Stimulated activated CD4-positive, alpha-beta T cell treated with anti-CD3 and anti-CD28 coated beads, Interleukin-2, amount 100 ng/mL, for 48 hours (primary cell): ENCODE measurements at regions not wholly inside any gene's neighbourhood (a gene's known extent, or its start where the extent isn't known, plus 50 kb on each side); places are given as distances from the start of the nearest gene placed in this dataset.
"Not testable (repeated sequence)": the region's sequence is repeated elsewhere in the genome, so short reads cannot be mapped to it uniquely, and the experiment has no call there.

ENCODE experiments used
- DNase-seq, 2 donors: peaks; one replicate each; pipeline ENCODE4 v3.0.0-alpha.2; 2020

DNA sequence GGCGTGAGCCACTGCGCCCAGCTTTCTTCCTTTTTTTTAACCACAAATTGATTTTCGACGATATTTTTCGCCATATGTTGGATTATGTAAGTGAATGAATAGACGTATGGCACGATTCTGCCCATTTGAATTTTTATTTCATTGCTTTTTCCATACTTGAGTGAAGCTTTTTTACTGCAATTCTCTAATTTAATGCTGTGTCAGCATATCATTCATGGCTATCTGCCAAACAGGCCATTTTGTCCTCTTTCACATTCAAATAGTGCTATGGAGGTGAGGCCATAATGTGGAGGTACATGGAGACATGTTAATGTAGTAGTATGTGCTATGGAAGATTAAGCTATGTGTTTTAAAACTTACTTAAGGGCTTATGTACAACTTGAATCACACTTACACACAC lies 152.1 kb upstream of the TUSC1 start:
- no peak for DNase-seq

DNA sequence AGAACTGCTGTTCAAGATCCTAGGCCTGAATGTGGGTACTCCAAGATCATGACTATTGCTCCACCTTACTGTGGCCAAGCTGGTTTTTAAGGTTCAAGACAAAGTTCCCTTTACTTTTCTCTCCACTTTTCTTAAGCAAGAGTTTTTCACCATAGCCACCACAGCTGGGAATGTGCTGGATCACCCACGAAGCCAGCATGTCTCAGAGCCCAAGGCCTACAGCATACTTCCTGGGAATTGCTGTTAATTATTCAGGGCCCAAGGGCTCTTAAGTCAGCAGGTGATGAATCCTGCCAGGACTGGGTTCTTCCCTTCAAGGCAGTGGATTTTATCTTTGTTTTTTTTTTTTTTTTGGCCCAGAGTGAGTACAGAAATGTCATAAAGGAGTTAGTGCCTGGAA lies 149.4 kb upstream of the TUSC1 start:
- DNase-seq: no peak

DNA sequence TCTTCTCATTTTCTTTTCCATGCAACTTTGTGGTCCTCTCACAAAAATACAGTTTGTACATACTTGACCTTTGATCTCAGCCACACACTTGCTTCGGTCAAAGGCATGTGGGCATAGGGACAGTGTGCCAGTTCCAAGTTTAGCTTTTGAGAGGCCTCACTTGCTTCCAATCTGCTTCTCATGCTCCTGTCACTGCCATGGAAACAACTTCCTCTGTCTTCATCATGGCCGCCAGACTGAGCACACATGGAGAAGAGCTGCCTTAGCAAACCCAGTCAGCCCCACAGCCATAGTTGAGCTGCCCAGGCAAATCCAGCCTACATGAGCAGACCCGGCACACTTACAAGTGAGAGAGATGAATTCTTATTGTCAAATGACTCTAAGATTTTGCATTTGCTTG lies 138.2 kb upstream of the TUSC1 start:
- no peak for DNase-seq

DNA sequence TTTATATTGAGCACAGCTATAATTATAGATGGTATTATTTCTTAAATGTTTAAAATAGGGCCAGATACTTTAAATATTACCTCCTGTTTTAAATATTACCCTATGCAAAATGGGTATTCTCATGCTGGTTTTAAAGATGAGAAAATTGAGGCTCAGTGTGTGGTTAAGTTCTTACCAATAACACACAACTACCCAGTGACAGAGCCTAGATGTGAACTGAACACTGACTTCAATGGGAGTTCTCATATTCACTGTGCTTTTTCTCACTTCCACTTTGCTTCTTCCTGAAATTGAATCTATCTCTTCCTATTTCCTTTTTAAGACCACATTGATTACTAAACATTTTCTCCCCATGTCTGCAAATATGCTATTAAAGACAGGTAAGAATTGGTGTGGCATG lies 135.8 kb upstream of the TUSC1 start:
- no peak for DNase-seq

DNA sequence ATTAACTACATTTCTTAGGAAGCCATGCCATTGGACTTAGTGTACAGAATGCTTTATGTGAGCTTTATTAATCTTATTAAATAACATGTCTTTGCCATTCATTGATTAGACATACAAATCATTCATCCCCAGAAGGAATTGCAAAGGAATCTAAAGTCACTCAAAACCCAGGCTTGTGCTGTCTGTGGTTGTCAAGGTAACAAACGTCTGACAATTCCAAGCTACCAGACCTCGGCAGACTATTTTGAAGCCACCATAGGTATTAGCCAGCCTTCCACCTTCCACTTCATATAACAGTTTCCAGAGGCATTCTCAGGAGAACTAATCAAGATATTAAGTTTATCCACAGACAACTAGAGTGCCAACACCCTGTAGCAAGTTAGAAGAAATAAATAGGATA lies 135.2 kb upstream of the TUSC1 start:
- no peak for DNase-seq

DNA sequence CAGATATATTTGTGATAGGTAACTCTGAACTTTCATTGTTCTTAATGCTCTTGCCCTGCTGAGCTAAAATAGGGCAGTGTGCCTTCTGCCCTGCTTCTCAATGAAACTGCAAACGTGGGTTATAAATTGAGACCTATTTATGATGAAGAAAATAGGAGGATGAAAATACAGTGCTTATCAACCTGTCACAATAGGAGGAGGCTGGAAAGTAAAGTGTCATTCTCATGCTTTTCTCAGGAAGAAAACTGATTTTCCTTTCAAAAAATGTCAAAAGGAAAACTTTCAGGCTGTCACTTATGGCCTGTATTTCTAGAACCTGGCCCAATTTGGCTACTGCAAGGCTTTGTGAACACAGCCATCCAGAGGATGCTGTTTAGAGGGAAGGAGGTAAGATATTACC lies 130.3 kb upstream of the TUSC1 start:
- DNase-seq: no peak

DNA sequence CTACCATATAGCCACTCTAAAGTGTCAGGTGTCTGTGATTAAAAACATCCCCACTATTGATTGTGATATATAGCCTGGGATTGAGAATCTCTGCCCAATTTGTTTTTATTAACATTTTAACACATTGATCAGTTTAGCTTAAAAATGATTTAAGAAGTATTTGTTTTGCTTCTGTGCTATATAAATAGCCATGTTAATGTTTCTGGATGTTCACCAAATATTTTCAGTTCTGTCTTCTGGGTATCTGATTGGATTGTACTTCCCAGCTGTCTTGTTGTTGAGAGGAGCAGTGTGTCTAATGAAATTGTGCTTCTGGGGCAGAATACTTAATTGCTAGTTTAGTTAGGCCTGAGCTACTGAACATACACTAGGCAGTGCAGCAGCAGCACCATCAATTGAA lies 126.6 kb upstream of the TUSC1 start:
- no peak for DNase-seq

DNA sequence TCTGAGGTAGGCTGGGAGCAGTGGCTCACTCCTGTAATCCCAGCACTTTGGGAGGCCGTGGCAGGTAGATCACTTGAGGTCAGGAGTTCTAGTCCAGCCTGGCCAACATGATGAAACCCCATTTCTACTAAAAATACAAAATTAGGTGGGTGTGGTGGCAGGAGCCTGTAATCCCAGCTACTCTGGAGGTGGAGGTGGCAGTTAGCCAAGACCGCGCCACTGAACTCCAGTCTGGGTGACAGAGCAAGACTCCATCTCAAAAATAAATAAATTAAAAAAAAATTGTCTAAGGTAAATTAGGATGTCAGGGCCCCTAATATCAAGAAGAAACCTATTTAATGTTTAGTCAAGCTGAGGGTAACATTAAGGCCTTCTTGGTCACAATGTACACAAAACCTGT lies 123.7 kb upstream of the TUSC1 start:
- not testable (repeated sequence) for DNase-seq

DNA sequence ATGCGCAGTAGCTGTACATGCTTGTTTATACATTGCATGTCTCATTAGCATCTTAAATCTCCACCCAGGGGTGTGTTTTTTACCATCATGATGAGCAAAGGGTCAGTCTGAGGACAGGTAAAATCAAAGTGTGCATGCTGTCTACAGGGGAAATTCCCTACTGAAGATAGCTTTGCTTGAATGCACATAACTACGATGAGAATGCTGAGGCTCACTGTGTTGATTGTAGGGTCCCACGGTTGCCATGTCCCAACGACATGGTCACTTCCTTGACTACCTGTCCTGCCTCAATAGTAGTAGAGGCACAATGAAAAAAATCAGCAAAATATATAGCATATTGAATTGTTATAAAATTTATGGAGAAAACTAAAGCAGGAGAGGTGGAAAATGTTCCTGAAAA lies 95.6 kb upstream of the TUSC1 start:
- no peak for DNase-seq

DNA sequence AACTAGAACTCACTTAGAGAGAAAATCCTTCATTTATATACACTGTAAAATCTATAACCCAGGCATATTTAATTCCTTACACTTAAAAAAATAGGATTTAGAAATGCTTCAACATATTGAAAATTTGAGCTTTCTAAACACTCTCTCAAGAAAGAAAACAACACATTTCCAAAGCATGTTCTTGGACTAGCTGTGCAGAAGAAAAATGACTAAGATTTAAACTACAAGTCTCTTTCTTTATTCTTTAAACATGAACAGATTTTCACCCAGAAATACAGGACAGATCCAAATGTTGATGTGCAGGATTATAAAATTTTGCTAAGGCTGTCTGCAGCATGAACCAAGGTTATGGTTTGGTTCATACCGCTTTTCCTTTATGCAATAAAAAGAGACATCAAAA lies 77.7 kb upstream of the TUSC1 start:
- DNase-seq: no peak

DNA sequence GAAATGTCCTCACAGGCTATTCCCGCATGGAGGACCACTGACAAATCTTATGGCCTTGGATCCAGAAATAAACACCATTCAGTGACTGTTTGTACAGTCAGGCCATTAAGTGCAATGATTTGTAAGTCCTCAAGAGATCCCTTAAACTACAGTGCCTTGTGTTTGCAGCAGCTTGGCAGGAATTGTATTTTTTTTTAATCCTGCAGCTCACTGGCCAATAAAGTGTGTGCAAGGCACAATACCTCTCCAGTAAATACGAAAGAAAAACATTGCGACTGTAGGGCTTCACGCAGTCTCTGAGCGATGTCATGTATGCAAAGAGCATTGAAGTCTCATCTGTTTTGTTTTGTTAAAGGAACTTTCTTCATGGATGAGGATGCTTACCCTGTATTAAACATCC lies 74.2 kb upstream of the TUSC1 start:
- no peak for DNase-seq

DNA sequence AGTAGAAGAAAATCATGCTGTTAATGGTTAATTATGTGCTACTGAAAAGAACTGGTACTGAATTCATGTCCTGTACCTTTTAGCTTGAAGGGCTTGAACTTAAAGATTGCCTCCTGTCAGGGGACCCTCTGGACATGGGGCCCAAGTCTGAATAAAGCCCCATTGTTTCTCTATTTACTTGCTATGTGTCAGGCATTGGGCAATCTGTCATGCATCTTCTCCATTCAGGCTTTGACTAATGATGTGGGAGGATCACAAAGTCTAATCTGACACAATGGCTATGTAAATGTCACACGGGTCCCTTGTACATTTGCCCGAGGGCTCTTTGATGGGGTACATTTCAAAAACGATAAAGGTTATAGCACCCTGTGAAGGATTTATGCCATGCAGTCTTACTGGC lies 64.0 kb upstream of the TUSC1 start:
- no peak for DNase-seq

DNA sequence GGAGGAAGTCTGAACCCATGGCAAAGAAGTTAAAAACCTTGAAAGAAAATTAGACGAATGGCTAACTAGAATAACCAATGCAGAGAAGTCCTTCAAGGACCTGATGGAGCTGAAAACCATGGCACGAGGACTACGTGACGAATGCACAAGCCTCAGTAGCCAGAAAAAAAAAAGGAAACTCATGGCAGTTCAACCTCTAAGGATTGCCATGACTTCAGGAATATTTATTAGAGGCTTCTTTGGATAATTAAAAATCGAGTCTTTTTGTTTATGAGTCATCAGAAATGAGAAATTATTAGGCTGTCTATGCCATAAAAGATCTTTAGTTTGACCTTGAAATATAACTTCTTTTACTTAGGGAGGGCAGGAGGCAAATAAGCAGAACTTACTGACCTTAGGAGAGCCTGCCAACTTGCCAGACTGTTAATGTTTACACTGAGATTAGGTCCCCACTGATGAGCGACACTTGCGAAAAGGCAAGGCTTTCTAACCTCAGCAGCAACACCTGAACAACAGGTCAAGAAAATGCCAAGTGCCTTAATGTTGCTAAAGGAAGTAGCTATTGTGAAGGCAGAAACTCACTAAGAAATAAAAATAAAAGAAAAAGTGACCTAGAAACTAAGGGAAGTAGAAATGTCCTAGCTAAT lies 55.2 kb upstream of the TUSC1 start:
- DNase-seq: no peak

DNA sequence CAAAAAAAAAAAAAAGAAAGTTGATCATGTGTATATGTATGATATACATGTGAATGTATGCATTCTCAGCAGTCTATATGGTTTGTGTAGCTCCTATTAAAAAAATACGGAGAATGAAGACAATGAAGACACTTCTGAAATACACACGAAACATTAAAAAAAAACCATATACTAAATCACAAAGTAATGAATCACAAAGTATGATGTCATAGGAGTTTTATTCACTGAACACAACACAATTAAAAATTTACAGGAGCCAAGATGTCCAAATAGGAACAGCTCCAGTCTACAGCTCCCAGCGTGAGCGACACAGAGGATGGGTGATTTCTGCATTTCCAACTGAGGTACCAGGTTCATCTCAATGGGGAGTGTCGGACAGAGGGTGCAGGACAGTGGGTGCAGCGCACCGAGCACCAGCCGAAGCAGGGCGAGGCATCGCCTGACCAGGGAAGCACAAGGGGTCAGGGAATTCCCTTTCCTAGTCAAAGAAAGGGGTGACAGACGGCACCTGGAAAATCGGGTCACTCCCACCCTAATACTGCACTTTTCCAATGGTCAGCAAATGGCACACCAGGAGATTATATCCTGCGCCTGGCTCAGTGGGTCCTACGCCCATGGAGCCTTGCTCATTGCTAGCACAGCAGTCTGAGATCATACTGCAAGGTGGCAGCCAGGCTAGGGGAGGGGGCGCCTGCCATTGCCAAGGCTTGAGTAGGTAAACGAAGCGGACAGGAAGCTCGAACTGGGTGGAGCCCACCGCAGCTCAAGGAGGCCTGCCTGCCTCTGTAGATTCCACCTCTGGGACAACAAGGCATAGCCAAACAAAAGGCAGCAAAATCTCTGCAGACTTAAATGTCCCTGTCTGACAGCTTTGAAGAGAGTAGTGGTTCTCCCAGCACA lies 53.9 kb upstream of the TUSC1 start:
- not testable (repeated sequence) for DNase-seq
